Coronary artery (tissue), 2 donors: ENCODE measurements at regions not wholly inside any gene's neighbourhood (a gene's known extent, or its start where the extent isn't known, plus 50 kb on each side); places are given as distances from the start of the nearest gene placed in this dataset.

Experiments
- DNase-seq: peaks from one replicate; pipeline ENCODE4 v3.0.0-alpha.2; 2017; ENCODE audit warnings: low spot score
- H3K27ac ChIP-seq, 2 donors: fragments of 200-600 bp; sonication (generic); one replicate each; pipeline ENCODE4 v1.5.1; 2016 to 2019
- H3K4me3 ChIP-seq: fragments of 200-600 bp; sonication (generic); 2 replicates; pipeline ENCODE4 v1.5.1; 2016; ENCODE audit warnings: mild to moderate bottlenecking, moderate library complexity
- CTCF ChIP-seq: fragments of 200-600 bp; sonication (generic); IDR thresholded peaks from one replicate; pipeline ENCODE4 v1.5.1; 2019; ENCODE audit warnings: antibody characterized with exemption

GRCh38 chr4:3860913-3861636, 94.9 kb downstream of the ADRA2C start:
- no peak for TF ChIP-seq CTCF
- DNase-seq, result no peak
- no peak overlapping the region for H3K4me3 ChIP-seq
- no peak overlapping the region for H3K27ac ChIP-seq

GRCh38 chr4:3861720-3862639, 95.8 kb downstream of the ADRA2C start:
- no peak overlapping the region for H3K4me3 ChIP-seq
- no peak for TF ChIP-seq CTCF
- no peak for DNase-seq
- no peak overlapping the region for H3K27ac ChIP-seq

- no peak overlapping the region for H3K4me3 ChIP-seq
- H3K27ac ChIP-seq, result no peak overlapping the region
- no peak for TF ChIP-seq CTCF
- DNase-seq, result no peak
Observed at GRCh38 chr4:3862640-3863420, 96.6 kb downstream of the ADRA2C start.

- no peak overlapping the region for H3K27ac ChIP-seq
Observed at GRCh38 chr4:3863841-3864741, 97.9 kb downstream of the ADRA2C start.

GRCh38 chr4:3864742-3865721, 98.8 kb downstream of the ADRA2C start:
- no peak overlapping the region for H3K27ac ChIP-seq
- DNase-seq, result no peak
- TF ChIP-seq CTCF, result no peak
- no peak overlapping the region for H3K4me3 ChIP-seq

More at GRCh38 chr4:3863841-3864741, 97.9 kb downstream of the ADRA2C start:
- DNase-seq, result no peak
- TF ChIP-seq CTCF, result no peak
- no peak overlapping the region for H3K4me3 ChIP-seq
